ENCODE measurements at regions not wholly inside any gene's neighbourhood (a gene's known extent, or its start where the extent isn't known, plus 50 kb on each side); places are given as distances from the start of the nearest gene placed in this dataset.

GRCh38 chr1:106292130-106292529 is 764.3 kb upstream of the PRMT6 start:
- Histone ChIP-seq H3K36me3 (no peaks in the 10 kb centered on the region), H3K4me1 (ENCODE audit: low read depth) (peaks cover 4% of the 10 kb centered on the region), H3K27ac (no peak overlapping the region), H3K9me3 (ENCODE audit: low read depth) (no peaks in the 10 kb centered on the region), H3K27me3 (no peaks in the 10 kb centered on the region), H3K4me3 (no peak overlapping the region)
- no peak for TF ChIP-seq CTCF (IDR thresholded peaks at IDR 0.05; ENCODE audit: low read depth, low read length)
- no peak for DNase-seq (ENCODE audit: low read depth in 1 of 2, low spot score in 1 of 2)

- H3K4me3 ChIP-seq = no peak overlapping the region
- H3K27ac ChIP-seq = no peak overlapping the region
- DNase-seq (ENCODE audit: low read depth in 1 of 2, low spot score in 1 of 2) = no peak
- no peaks in the 10 kb centered on the region for H3K36me3 ChIP-seq
- no peaks in the 10 kb centered on the region for H3K27me3 ChIP-seq
- H3K9me3 ChIP-seq (ENCODE audit: low read depth) = no peaks in the 10 kb centered on the region
- TF ChIP-seq CTCF (IDR thresholded peaks at IDR 0.05; ENCODE audit: low read depth, low read length) = no peak
- no peaks in the 10 kb centered on the region for H3K4me1 ChIP-seq (ENCODE audit: low read depth)
Observed at GRCh38 chr1:106296431-106296830, 760.0 kb upstream of the PRMT6 start.

GRCh38 chr1:106304106-106304505 is 752.4 kb upstream of the PRMT6 start:
- Histone ChIP-seq H3K9me3 (ENCODE audit: low read depth) (no peaks in the 10 kb centered on the region), H3K4me1 (ENCODE audit: low read depth) (no peaks in the 10 kb centered on the region), H3K27me3 (no peaks in the 10 kb centered on the region), H3K36me3 (no peaks in the 10 kb centered on the region), H3K4me3 (no peak overlapping the region), H3K27ac (no peak overlapping the region)
- TF ChIP-seq CTCF (IDR thresholded peaks at IDR 0.05; ENCODE audit: low read depth, low read length) = no peak
- DNase-seq (ENCODE audit: low read depth in 1 of 2, low spot score in 1 of 2) = no peak

GRCh38 chr1:106319612-106320011 is 736.9 kb upstream of the PRMT6 start:
- Histone ChIP-seq H3K27ac (no peak overlapping the region), H3K4me3 (no peak overlapping the region), H3K27me3 (no peaks in the 10 kb centered on the region), H3K36me3 (no peaks in the 10 kb centered on the region), H3K9me3 (ENCODE audit: low read depth) (no peaks in the 10 kb centered on the region), H3K4me1 (ENCODE audit: low read depth) (no peaks in the 10 kb centered on the region)
- TF ChIP-seq CTCF (IDR thresholded peaks at IDR 0.05; ENCODE audit: low read depth, low read length) = no peak
- DNase-seq (ENCODE audit: low read depth in 1 of 2, low spot score in 1 of 2) = no peak

- TF ChIP-seq CTCF (IDR thresholded peaks at IDR 0.05; ENCODE audit: low read depth, low read length) = no peak
- no peak for DNase-seq (ENCODE audit: low read depth in 1 of 2, low spot score in 1 of 2)
- Histone ChIP-seq H3K27me3 (no peaks in the 10 kb centered on the region), H3K4me1 (ENCODE audit: low read depth) (no peaks in the 10 kb centered on the region), H3K4me3 (no peak overlapping the region), H3K27ac (no peak overlapping the region), H3K36me3 (no peaks in the 10 kb centered on the region), H3K9me3 (ENCODE audit: low read depth) (no peaks in the 10 kb centered on the region)
Observed at GRCh38 chr1:106325600-106325999, 730.9 kb upstream of the PRMT6 start.

GRCh38 chr1:106344494-106344893 is 712.0 kb upstream of the PRMT6 start:
- no peak for TF ChIP-seq CTCF (IDR thresholded peaks at IDR 0.05; ENCODE audit: low read depth, low read length)
- H3K36me3 ChIP-seq = no peaks in the 10 kb centered on the region
- no peak for DNase-seq (ENCODE audit: low read depth in 1 of 2, low spot score in 1 of 2)
- no peaks in the 10 kb centered on the region for H3K27me3 ChIP-seq
- no peak overlapping the region for H3K4me3 ChIP-seq
- no peak overlapping the region for H3K27ac ChIP-seq
- H3K9me3 ChIP-seq (ENCODE audit: low read depth) = no peaks in the 10 kb centered on the region
- H3K4me1 ChIP-seq (ENCODE audit: low read depth) = no peaks in the 10 kb centered on the region

All from cardiac muscle cell (in vitro differentiated cells and primary cell).